Fibroblast of villous mesenchyme (primary cell): ENCODE measurements at regions not wholly inside any gene's neighbourhood (a gene's known extent, or its start where the extent isn't known, plus 50 kb on each side); places are given as distances from the start of the nearest gene placed in this dataset.

Source experiments
- DNase-seq: peaks from one replicate; pipeline ENCODE4 v3.0.0-alpha.2; 2010; ENCODE audit warnings: low read depth
- H3K4me3 ChIP-seq: 2 replicates; pipeline ENCODE4 v1.5.1; 2011; ENCODE audit warnings: low read depth, mild to moderate bottlenecking, low read length
- CTCF ChIP-seq: IDR thresholded peaks from 2 replicates; pipeline ENCODE4 v1.5.1; 2012; ENCODE audit warnings: low read depth, mild to moderate bottlenecking, low read length; ENCODE audit not compliant: insufficient read depth

- TF ChIP-seq CTCF: no peak
- DNase-seq: no peak
- no peak overlapping the region for H3K4me3 ChIP-seq
These were observed 218.5 kb upstream of the AFF2 start for GRCh38 chrX:148281920-148282319.

GRCh38 chrX:148282504-148282903 is 217.9 kb upstream of the AFF2 start:
- TF ChIP-seq CTCF: no peak
- H3K4me3 ChIP-seq: no peak overlapping the region

GRCh38 chrX:148284056-148284455 is 216.4 kb upstream of the AFF2 start:
- no peak for TF ChIP-seq CTCF
- H3K4me3 ChIP-seq: no peak overlapping the region
- no peak for DNase-seq

More at GRCh38 chrX:148282504-148282903, 217.9 kb upstream of the AFF2 start:
- no peak for DNase-seq

GRCh38 chrX:148284821-148285220 is 215.6 kb upstream of the AFF2 start:
- H3K4me3 ChIP-seq: no peak overlapping the region
- DNase-seq: no peak
- TF ChIP-seq CTCF: no peak

- H3K4me3 ChIP-seq: no peak overlapping the region
- no peak for TF ChIP-seq CTCF
- no peak for DNase-seq
These were observed 212.0 kb upstream of the AFF2 start for GRCh38 chrX:148288451-148288850.

- TF ChIP-seq CTCF: no peak
- no peak overlapping the region for H3K4me3 ChIP-seq
- DNase-seq: no peak
These were observed 210.4 kb upstream of the AFF2 start for GRCh38 chrX:148290041-148290440.

GRCh38 chrX:148290931-148291330 is 209.5 kb upstream of the AFF2 start:
- TF ChIP-seq CTCF: no peak
- no peak for DNase-seq
- no peak overlapping the region for H3K4me3 ChIP-seq
